ENCODE measurements at regions not wholly inside any gene's neighbourhood (a gene's known extent, or its start where the extent isn't known, plus 50 kb on each side); places are given as distances from the start of the nearest gene placed in this dataset.

DNA sequence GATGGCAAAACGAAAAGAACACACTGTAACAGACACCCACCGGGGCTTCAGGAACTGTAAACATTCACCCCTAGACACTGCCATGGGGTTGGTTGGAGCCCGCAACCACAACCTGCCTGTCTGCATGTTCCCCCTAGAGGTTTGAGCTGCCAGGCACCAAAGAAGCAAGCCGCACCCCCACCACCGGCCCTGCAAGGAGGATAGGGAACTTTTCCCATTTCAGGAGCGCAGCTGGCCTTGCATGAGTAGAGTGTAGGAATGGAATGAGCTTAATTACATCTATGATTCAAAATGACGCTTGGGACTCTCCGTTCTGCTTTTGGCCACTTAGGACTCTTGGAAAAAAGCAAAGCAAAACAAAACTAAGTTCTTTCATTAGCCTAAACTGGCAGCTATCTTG, 243.6 kb upstream of the CTSO start:
- ATAC-seq (no peak), FAIRE-seq (no peak), DNase-seq (no peak)
- TF ChIP-seq, protein P1, sequence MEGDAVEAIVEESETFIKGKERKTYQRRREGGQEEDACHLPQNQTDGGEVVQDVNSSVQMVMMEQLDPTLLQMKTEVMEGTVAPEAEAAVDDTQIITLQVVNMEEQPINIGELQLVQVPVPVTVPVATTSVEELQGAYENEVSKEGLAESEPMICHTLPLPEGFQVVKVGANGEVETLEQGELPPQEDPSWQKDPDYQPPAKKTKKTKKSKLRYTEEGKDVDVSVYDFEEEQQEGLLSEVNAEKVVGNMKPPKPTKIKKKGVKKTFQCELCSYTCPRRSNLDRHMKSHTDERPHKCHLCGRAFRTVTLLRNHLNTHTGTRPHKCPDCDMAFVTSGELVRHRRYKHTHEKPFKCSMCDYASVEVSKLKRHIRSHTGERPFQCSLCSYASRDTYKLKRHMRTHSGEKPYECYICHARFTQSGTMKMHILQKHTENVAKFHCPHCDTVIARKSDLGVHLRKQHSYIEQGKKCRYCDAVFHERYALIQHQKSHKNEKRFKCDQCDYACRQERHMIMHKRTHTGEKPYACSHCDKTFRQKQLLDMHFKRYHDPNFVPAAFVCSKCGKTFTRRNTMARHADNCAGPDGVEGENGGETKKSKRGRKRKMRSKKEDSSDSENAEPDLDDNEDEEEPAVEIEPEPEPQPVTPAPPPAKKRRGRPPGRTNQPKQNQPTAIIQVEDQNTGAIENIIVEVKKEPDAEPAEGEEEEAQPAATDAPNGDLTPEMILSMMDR (IDR thresholded peaks at IDR 0.05): no peak
- 69 to 74% methylated on average over 8 of the region's 8 CpGs for WGBS, 2 donors
- intact Hi-C loops (cut with DNase I): no loop called here
- no peaks in the 10 kb centered on the region for H3K9me3 ChIP-seq
- H3K4me1 ChIP-seq: no peaks in the 10 kb centered on the region
- H3K36me3 ChIP-seq: no peaks in the 10 kb centered on the region
- no peak overlapping the region for H3K4me3 ChIP-seq
- H3K27ac ChIP-seq: no peak overlapping the region
- no peaks in the 10 kb centered on the region for H3K27me3 ChIP-seq

DNA sequence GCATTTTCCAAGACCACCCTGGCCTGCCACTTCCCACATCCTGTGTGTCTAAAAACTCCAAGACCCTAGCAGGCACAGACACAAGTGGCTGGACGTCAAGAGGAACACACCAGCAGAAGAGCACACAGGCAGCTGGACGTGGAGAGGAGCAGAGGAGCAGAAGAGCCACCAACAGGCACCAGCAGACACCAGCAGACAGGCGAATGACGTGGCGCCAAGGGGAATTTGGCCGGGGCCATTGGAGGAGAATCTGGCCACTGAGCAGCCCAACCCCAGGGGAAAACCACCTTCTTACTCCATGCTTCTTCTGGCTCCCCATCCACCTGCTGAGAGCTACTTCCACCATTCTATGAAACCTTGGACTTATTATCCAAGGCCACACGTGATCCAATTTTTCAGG, 243.1 kb upstream of the CTSO start:
- TF ChIP-seq, protein P1 (IDR thresholded peaks at IDR 0.05): no peak
- no peak overlapping the region for H3K4me3 ChIP-seq
- ATAC-seq: no peak
- no peaks in the 10 kb centered on the region for H3K9me3 ChIP-seq
- FAIRE-seq: no peak
- no peak overlapping the region for H3K27ac ChIP-seq
- no peaks in the 10 kb centered on the region for H3K4me1 ChIP-seq
- WGBS, 2 donors: 71 to 85% methylated on average over 7 of the region's 7 CpGs
- DNase-seq: no peak
- intact Hi-C loops (cut with DNase I): no loop called here
- H3K27me3 ChIP-seq: no peaks in the 10 kb centered on the region
- H3K36me3 ChIP-seq: no peaks in the 10 kb centered on the region

DNA sequence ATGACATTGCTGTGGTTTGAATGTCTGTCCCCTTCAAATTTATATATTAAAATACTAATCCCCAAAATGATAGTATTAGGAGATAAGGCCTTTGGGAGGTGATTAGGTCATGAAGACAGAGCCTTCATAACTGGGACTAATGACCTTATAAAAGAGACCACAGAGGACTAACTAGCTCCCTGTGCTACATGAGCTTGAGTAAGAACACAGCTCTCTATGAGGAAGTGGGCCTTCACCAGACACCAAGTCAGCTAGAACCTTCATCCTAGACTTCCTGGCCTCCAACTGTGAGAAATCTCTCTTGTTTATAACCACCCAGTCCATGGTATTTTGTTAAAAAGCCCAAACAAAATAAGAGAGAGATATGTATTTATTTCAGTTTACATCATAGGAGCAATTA, 242.2 kb upstream of the CTSO start:
- DNase-seq (no peak), FAIRE-seq (no peak), ATAC-seq (no peak)
- Histone ChIP-seq H3K36me3 (no peaks in the 10 kb centered on the region), H3K27ac (no peak overlapping the region), H3K9me3 (no peaks in the 10 kb centered on the region), H3K4me1 (no peaks in the 10 kb centered on the region), H3K4me3 (no peak overlapping the region), H3K27me3 (no peaks in the 10 kb centered on the region)
- TF ChIP-seq, protein P1 (IDR thresholded peaks at IDR 0.05): no peak
- intact Hi-C loops (cut with DNase I): no loop called here

DNA sequence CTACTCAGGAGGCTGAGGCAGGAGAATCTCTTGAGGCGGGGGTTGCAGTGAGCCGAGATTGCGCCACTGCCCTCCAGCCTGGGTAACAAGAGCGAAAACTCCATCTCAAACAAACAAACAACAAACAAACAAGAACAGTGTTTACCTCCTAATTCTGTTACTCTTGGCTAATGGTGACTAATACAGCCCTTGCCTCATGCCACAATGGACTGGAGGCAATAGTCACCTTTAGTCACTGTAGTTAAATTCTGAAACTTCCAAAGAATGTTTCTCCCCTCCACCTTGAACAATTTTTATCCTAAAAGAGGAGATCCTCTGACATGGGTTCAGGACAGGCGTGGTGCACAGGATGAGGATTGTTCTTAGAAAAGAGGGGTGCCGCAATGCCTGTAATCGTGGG, 241.2 kb upstream of the CTSO start:
- H3K27me3 ChIP-seq: no peaks in the 10 kb centered on the region
- H3K4me3 ChIP-seq: no peak overlapping the region
- ATAC-seq: no peak
- TF ChIP-seq, protein P1 (IDR thresholded peaks at IDR 0.05): no peak
- no peak for DNase-seq
- FAIRE-seq: no peak
- H3K4me1 ChIP-seq: no peaks in the 10 kb centered on the region
- H3K27ac ChIP-seq: no peak overlapping the region
- no peaks in the 10 kb centered on the region for H3K36me3 ChIP-seq
- H3K9me3 ChIP-seq: no peaks in the 10 kb centered on the region
- intact Hi-C loops (cut with DNase I): no loop called here
- whole genome bisulfite sequencing, 2 donors: 77 to 83% methylated on average over 7 of the region's 7 CpGs

DNA sequence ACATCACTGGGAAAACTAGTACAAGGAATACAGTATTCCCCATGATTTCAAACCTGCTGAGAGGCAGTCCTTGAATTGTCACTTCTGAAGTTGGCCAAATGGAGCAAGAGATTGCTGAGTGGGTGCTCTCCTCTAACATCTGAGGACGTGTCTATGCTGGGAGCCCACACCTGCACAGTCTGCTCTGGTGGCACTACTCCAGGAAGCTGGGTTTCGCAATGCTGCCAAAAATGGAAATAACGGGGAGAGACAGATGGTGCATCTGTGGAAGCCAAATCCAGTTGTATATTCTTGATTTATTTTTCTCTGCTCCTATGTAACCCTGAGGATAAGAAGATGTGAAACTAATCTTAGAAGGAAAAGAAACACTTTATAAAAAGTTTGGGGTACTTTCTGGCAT, 240.1 kb upstream of the CTSO start:
- H3K4me1 ChIP-seq: no peaks in the 10 kb centered on the region
- 15 to 19% methylated on average over 3 of the region's 3 CpGs for WGBS, 2 donors
- no peak overlapping the region for H3K4me3 ChIP-seq
- no peaks in the 10 kb centered on the region for H3K36me3 ChIP-seq
- no peaks in the 10 kb centered on the region for H3K27me3 ChIP-seq
- TF ChIP-seq, protein P1 (IDR thresholded peaks at IDR 0.05): no peak
- intact Hi-C loops (cut with DNase I): no loop called here
- H3K9me3 ChIP-seq: no peaks in the 10 kb centered on the region
- no peak overlapping the region for H3K27ac ChIP-seq
- FAIRE-seq (no peak), DNase-seq (peak in 1 of 6 donors; percentile 28), ATAC-seq (peak in 3 of 4 donors; percentile 39 to 64 (median 63))
